Sigmoid colon (tissue), 4 donors: ENCODE measurements at regions not wholly inside any gene's neighbourhood (a gene's known extent, or its start where the extent isn't known, plus 50 kb on each side); places are given as distances from the start of the nearest gene placed in this dataset.

ENCODE experiments used
- POLR2AphosphoS5 ChIP-seq, 4 donors: sonication (generic); formaldehyde crosslinking; IDR thresholded peaks; one replicate each; pipeline ENCODE4 v1.6.1; 2017; ENCODE audit warnings: antibody characterized with exemption in 4 of 4
- TF ChIP-seq, protein P1 (sequence below), 4 experiments: fragments of 450-650 bp in 3 of 4; fragments of 200-600 bp in 1 of 4; IDR thresholded peaks; one replicate each; pipeline ENCODE4 v1.5.1; 2016 to 2019; ENCODE audit warnings: antibody characterized with exemption in 4 of 4, mild to moderate bottlenecking in 3 of 4, moderate library complexity in 2 of 4

DNA sequence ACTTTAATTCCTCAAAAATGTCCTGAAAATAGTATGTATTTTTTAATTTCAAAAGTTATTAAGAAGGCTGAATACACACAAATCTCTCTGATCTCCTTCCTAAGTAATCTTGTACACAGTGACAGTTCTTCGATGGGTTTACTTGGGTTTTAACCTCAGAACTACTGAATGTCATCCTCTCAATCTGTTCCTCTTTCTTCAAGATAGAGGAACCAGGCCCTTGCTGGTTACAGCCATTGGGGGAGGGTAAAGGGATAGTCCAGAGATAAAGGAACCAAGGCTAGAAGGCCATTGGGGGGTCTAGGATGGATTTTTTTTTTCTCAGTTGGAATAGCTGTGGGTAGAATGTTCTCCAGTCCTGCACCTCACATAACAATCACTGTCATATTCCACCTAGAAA, 224.9 kb downstream of the SKIDA1 start:
- TF ChIP-seq POLR2AphosphoS5 (IDR thresholded peaks at IDR 0.05) = no peak
- TF ChIP-seq, protein P1, sequence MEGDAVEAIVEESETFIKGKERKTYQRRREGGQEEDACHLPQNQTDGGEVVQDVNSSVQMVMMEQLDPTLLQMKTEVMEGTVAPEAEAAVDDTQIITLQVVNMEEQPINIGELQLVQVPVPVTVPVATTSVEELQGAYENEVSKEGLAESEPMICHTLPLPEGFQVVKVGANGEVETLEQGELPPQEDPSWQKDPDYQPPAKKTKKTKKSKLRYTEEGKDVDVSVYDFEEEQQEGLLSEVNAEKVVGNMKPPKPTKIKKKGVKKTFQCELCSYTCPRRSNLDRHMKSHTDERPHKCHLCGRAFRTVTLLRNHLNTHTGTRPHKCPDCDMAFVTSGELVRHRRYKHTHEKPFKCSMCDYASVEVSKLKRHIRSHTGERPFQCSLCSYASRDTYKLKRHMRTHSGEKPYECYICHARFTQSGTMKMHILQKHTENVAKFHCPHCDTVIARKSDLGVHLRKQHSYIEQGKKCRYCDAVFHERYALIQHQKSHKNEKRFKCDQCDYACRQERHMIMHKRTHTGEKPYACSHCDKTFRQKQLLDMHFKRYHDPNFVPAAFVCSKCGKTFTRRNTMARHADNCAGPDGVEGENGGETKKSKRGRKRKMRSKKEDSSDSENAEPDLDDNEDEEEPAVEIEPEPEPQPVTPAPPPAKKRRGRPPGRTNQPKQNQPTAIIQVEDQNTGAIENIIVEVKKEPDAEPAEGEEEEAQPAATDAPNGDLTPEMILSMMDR (IDR thresholded peaks at IDR 0.05) = no peak
